ENCODE measurements at regions not wholly inside any gene's neighbourhood (a gene's known extent, or its start where the extent isn't known, plus 50 kb on each side); places are given as distances from the start of the nearest gene placed in this dataset.

GRCh38 chr4:25528391-25528790 lies 127.3 kb upstream of the SLC34A2 start:
- DNase-seq (ENCODE audit: low spot score): no peak

GRCh38 chr4:25531272-25531671 lies 124.4 kb upstream of the SLC34A2 start:
- DNase-seq (ENCODE audit: low spot score): no peak

GRCh38 chr4:25532591-25532990 lies 123.1 kb upstream of the SLC34A2 start:
- no peak for DNase-seq (ENCODE audit: low spot score)

- no peak for DNase-seq (ENCODE audit: low spot score)
Measured at GRCh38 chr4:25533256-25533655, 122.4 kb upstream of the SLC34A2 start.

- DNase-seq (ENCODE audit: low spot score): no peak
Measured at GRCh38 chr4:25535278-25535677, 120.4 kb upstream of the SLC34A2 start.

- no peak for DNase-seq (ENCODE audit: low spot score)
Measured at GRCh38 chr4:25535701-25536473, 119.8 kb upstream of the SLC34A2 start.

- DNase-seq (ENCODE audit: low spot score): no peak
Measured at GRCh38 chr4:25536564-25537320, 118.9 kb upstream of the SLC34A2 start.

- no peak for DNase-seq (ENCODE audit: low spot score)
Measured at GRCh38 chr4:25538430-25538829, 117.2 kb upstream of the SLC34A2 start.

GRCh38 chr4:25539241-25539640 lies 116.4 kb upstream of the SLC34A2 start:
- DNase-seq (ENCODE audit: low spot score): no peak

GRCh38 chr4:25540734-25541133 lies 114.9 kb upstream of the SLC34A2 start:
- no peak for DNase-seq (ENCODE audit: low spot score)

- DNase-seq (ENCODE audit: low spot score): no peak
Measured at GRCh38 chr4:25547343-25547742, 108.3 kb upstream of the SLC34A2 start.

GRCh38 chr4:25549413-25549812 lies 106.2 kb upstream of the SLC34A2 start:
- no peak for DNase-seq (ENCODE audit: low spot score)

- no peak for DNase-seq (ENCODE audit: low spot score)
Measured at GRCh38 chr4:25550376-25551030, 105.1 kb upstream of the SLC34A2 start.

- no peak for DNase-seq (ENCODE audit: low spot score)
Measured at GRCh38 chr4:25551605-25552004, 104.0 kb upstream of the SLC34A2 start.

- DNase-seq (ENCODE audit: low spot score): no peak
Measured at GRCh38 chr4:25552580-25553271, 102.9 kb upstream of the SLC34A2 start.

- DNase-seq (ENCODE audit: low spot score): no peak
Measured at GRCh38 chr4:25559508-25559907, 96.1 kb upstream of the SLC34A2 start.

- DNase-seq (ENCODE audit: low spot score): no peak
Measured at GRCh38 chr4:25560605-25561004, 95.0 kb upstream of the SLC34A2 start.

- DNase-seq (ENCODE audit: low spot score): no peak
Measured at GRCh38 chr4:25563071-25563564, 92.5 kb upstream of the SLC34A2 start.

- peak; percentile 67 for DNase-seq (ENCODE audit: low spot score)
Measured at GRCh38 chr4:25564836-25565235, 90.8 kb upstream of the SLC34A2 start.

- no peak for DNase-seq (ENCODE audit: low spot score)
Measured at GRCh38 chr4:25567253-25567652, 88.4 kb upstream of the SLC34A2 start.

- DNase-seq (ENCODE audit: low spot score): no peak
Measured at GRCh38 chr4:25569716-25570115, 85.9 kb upstream of the SLC34A2 start.

All from mesenteric fat pad (tissue), 1 donor.